ENCODE measurements at regions not wholly inside any gene's neighbourhood (a gene's known extent, or its start where the extent isn't known, plus 50 kb on each side); places are given as distances from the start of the nearest gene placed in this dataset.
"Not testable (repeated sequence)": the region's sequence is repeated elsewhere in the genome, so short reads cannot be mapped to it uniquely, and the experiment has no call there.

- TF ChIP-seq CTCF, EP300 (IDR thresholded peaks at IDR 0.05): not testable (repeated sequence)
These were observed 543.5 kb upstream of the FAM98A start for GRCh38 chr2:34142531-34143008.
